HG02970 (cell line): ENCODE measurements at regions not wholly inside any gene's neighbourhood (a gene's known extent, or its start where the extent isn't known, plus 50 kb on each side); places are given as distances from the start of the nearest gene placed in this dataset.
"Not testable (repeated sequence)": the region's sequence is repeated elsewhere in the genome, so short reads cannot be mapped to it uniquely, and the experiment has no call there.

Experiments used
- ATAC-seq: cut with Tn5 transposase; IDR thresholded peaks from one replicate; pipeline ENCODE4 v1.9.1; 2021; ENCODE audit warnings: mild to moderate bottlenecking, moderate library complexity, moderate number of reproducible peaks; ENCODE audit not compliant: unreplicated experiment, low FRiP score

GRCh38 chr1:208461680-208462079 is 217.5 kb upstream of the PLXNA2 start:
- ATAC-seq, result no peak

DNA sequence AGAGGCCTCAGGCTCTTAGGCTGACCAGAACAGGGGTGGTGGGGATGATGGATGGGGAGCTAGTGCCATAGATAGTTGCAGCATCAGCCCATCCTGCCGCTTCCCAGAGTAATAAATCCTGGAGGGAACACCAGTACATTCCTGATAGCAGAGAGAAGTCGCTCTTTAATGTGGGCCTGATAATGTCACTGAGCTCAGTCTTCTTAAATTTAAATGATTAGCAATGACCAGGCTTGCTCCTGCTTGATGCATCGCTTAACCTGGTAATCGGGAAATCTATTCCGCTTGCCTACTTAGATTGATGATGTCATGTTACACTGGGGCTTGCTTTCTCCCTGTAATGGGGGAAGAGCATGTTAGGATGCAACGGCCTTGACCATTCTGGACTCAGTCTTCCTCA is 218.6 kb upstream of the PLXNA2 start:
- ATAC-seq, result no peak

DNA sequence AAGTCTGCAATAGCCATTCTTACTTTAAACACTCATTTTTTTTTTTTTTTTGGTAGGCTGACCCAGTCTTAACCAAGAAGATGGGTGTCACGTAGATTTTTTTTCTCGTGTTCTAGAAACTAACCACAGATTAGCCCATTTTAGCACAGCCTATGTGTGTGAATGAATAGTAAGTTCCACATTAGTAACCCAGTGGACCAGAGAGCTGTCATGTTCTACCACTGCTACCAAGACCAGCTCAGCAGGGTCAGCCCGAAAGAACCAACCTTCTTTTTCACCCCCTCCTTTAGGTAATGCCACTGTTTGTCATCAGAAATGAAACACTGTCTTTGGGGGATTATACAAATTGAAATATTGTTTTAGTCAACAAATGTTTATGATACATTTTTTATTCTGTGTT is 221.1 kb upstream of the PLXNA2 start:
- ATAC-seq, result no peak

- no peak for ATAC-seq
Measured at GRCh38 chr1:208465786-208466590, 221.8 kb upstream of the PLXNA2 start.

DNA sequence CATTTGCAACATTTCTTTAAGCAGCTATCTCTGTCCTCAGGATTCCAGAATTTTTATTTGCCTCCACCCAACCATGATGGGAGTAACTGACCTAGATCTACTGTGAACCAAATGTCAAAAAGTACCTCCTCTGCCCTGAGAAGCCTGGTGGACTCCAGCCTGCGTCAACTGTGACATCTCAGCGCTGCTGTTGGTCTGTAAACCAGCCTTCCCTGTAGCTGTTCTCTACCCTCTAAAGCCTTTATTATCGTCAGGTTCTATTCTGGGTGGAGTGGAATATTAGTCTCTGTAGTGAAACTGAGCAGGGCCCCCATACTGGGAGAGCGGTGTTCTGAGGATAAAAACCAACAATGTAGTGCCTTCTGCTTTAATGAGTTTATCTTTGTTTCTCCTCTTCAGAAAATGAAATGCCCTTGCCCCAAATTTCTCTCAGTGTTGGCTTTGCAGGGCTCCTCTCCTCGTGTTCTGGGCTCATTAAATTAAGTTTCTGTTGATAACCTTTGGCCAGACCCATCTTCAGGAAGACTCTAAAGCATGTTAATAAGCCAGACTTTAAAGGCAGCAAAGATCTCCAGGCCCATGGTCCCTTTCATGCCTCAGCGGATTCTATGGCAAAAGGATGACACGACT is 223.1 kb upstream of the PLXNA2 start:
- no peak for ATAC-seq

GRCh38 chr1:208475449-208475848 is 231.3 kb upstream of the PLXNA2 start:
- no peak for ATAC-seq

- ATAC-seq, result no peak
Measured at GRCh38 chr1:208475951-208476845, 232.0 kb upstream of the PLXNA2 start.

GRCh38 chr1:208476846-208477170 is 232.6 kb upstream of the PLXNA2 start:
- ATAC-seq, result no peak

- no peak for ATAC-seq
Measured at GRCh38 chr1:208479435-208479834, 235.3 kb upstream of the PLXNA2 start.

- ATAC-seq, result no peak
Measured at GRCh38 chr1:208485512-208485911, 241.3 kb upstream of the PLXNA2 start.

DNA sequence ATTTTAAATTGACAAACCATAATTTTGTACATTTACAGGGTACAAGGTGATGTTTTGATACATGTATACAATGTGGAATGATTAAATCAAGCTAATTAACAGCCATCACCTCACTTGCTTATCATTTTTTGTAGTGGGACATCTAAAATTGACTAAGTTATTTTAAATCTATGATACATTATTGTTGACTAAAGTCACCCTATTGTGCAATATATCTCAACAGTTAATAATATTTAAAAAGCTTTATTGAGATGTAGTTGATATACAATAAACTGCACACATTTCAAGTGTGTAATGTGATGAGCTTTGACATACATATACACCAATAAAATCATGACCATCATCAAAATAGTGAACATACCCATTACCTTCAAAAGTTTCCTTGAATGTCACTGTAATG is 242.5 kb upstream of the PLXNA2 start:
- ATAC-seq, result no peak

GRCh38 chr1:208488432-208488831 is 244.2 kb upstream of the PLXNA2 start:
- ATAC-seq, result not testable (repeated sequence)

GRCh38 chr1:208496467-208497371 is 252.5 kb upstream of the PLXNA2 start:
- no peak for ATAC-seq

GRCh38 chr1:208497866-208498541 is 253.8 kb upstream of the PLXNA2 start:
- ATAC-seq, result no peak

DNA sequence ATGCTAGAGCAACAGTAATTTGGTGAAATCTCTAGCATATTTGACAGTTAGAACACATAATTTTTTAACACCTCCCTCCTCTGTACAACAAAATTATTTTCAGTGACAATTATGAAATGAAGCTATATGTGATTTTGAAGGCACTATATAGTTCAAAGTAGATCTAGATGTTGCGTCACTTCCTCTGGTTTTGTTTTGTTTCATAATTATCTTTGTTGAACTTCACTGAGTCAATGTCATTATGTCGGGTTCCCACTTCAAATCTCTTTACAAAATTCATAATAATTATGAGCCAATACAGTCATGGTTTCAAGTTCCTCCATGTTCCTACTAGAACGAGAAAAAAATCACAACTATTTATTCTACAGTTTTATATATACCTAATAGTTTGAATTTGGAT is 254.8 kb upstream of the PLXNA2 start:
- ATAC-seq, result no peak

- no peak for ATAC-seq
Measured at GRCh38 chr1:208499601-208500000, 255.4 kb upstream of the PLXNA2 start.

DNA sequence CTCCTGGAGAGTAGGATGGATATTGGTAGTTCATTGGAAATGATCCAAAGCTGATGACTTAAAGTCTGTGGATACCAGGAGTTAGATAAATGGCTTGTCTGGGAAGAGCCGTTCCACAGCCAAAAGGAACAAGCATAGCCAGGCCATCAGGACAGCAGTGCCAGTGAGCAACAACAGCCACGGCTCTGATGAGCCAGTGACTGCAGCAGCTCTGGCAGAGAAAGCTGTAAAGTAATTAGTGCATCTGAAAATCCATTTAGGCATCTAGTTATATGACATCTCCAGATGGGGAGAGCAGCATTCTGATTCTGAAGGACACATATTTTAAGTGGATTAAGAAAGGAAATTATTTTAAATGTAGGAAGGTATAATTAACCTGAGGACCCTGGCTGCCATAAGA is 256.2 kb upstream of the PLXNA2 start:
- no peak for ATAC-seq

DNA sequence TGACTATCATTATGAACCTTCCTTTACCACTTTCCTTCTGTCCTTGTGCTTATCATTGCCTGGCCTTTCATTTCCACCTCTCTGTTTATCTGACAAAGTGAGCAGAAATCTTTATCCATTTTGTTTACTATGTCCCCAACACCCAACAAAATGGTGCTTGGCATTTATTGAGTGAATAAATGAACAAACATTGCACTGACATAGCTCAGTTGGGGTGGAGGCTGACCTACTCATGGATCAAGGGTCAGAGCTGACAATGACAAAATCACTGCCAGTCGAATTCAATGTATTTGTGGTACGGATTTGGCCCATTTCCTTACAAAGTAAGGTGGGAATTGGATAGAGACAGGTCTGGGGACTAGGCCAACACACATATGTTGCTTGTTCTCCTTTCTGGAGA is 257.4 kb upstream of the PLXNA2 start:
- no peak for ATAC-seq

DNA sequence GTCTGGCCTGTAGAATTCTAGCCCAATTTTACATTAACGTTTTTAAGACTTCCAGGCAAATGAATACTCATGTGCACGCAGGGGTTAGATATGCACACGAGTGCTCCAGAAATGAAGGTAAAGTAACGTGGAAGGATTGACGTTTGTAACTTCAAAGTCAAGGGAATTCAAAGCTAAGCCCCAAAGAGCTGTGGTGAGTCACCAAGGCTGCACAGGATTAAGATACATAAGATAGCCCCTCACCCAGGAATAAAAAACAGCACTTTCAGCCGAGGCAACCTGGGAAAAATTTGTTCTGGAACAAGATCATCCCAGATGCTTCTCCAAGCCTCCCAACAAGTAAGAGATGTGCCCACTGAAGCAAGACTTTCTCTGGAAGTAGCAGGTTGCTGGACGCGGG is 259.6 kb upstream of the PLXNA2 start:
- ATAC-seq, result no peak

GRCh38 chr1:208506812-208507211 is 262.6 kb upstream of the PLXNA2 start:
- ATAC-seq, result no peak
